GM18907 (cell line): ENCODE measurements at regions not wholly inside any gene's neighbourhood (a gene's known extent, or its start where the extent isn't known, plus 50 kb on each side); places are given as distances from the start of the nearest gene placed in this dataset.
A peak's percentile ranks its signal among the peaks of the same experiment; 100 is the strongest.

Experiments used
- ATAC-seq: cut with Tn5 transposase; IDR thresholded peaks from one replicate; pipeline ENCODE4 v1.9.1; 2021; ENCODE audit warnings: mild to moderate bottlenecking, moderate library complexity; ENCODE audit not compliant: unreplicated experiment

GRCh38 chr5:44868541-44868940 lies 59.8 kb downstream of the MRPS30 start:
- ATAC-seq: no peak

- ATAC-seq: no peak
These were observed 61.2 kb downstream of the MRPS30 start for GRCh38 chr5:44869928-44870327.

GRCh38 chr5:44870430-44870829 lies 61.7 kb downstream of the MRPS30 start:
- no peak for ATAC-seq

- no peak for ATAC-seq
These were observed 62.7 kb downstream of the MRPS30 start for GRCh38 chr5:44871401-44871800.

- peak; percentile 100 for ATAC-seq
These were observed 67.2 kb downstream of the MRPS30 start for GRCh38 chr5:44875661-44876605.

- ATAC-seq: no peak
These were observed 72.5 kb downstream of the MRPS30 start for GRCh38 chr5:44881266-44881665.

- no peak for ATAC-seq
These were observed 75.3 kb downstream of the MRPS30 start for GRCh38 chr5:44884036-44884435.

GRCh38 chr5:44885903-44886302 lies 77.2 kb downstream of the MRPS30 start:
- peak; percentile 96 for ATAC-seq

GRCh38 chr5:44887722-44888121 lies 79.0 kb downstream of the MRPS30 start:
- ATAC-seq: peak; percentile 66

- no peak for ATAC-seq
These were observed 79.7 kb downstream of the MRPS30 start for GRCh38 chr5:44888435-44888834.

GRCh38 chr5:44891116-44891515 lies 82.4 kb downstream of the MRPS30 start:
- ATAC-seq: no peak

- ATAC-seq: peak; percentile 64
These were observed 91.7 kb downstream of the MRPS30 start for GRCh38 chr5:44900273-44900954.

- ATAC-seq: no peak
These were observed 98.6 kb downstream of the MRPS30 start for GRCh38 chr5:44907396-44907795.

- ATAC-seq: no peak
These were observed 100.3 kb downstream of the MRPS30 start for GRCh38 chr5:44909004-44909403.

GRCh38 chr5:44911501-44911900 lies 102.8 kb downstream of the MRPS30 start:
- no peak for ATAC-seq

GRCh38 chr5:44914221-44914620 lies 105.5 kb downstream of the MRPS30 start:
- ATAC-seq: no peak

- no peak for ATAC-seq
These were observed 110.8 kb downstream of the MRPS30 start for GRCh38 chr5:44919560-44919959.

- no peak for ATAC-seq
These were observed 118.5 kb downstream of the MRPS30 start for GRCh38 chr5:44927115-44927733.

- peak; percentile 97 for ATAC-seq
These were observed 124.3 kb downstream of the MRPS30 start for GRCh38 chr5:44932922-44933585.

GRCh38 chr5:44933686-44934085 lies 124.9 kb downstream of the MRPS30 start:
- no peak for ATAC-seq

GRCh38 chr5:44935262-44935661 lies 126.5 kb downstream of the MRPS30 start:
- ATAC-seq: no peak
